Small intestine (tissue), 7 donors: ENCODE measurements at regions not wholly inside any gene's neighbourhood (a gene's known extent, or its start where the extent isn't known, plus 50 kb on each side); places are given as distances from the start of the nearest gene placed in this dataset.

Experiments used
- DNase-seq, 2 donors: peaks; one replicate each; pipeline versions ENCODE4 v3.0.0 to v3.0.0-alpha.2; 2013
- FAIRE-seq: peaks from 2 replicates; lab custom pipeline; 2012; peaks lifted over from hg19 to GRCh38; lab: Jason Lieb, UNC
- H3K27ac ChIP-seq, 3 donors: one replicate each; pipeline ENCODE4 v1.5.1; 2013; ENCODE audit warnings: low read length in 2 of 3, mild to moderate bottlenecking in 2 of 3, control low read depth in 1 of 3, inconsistent platforms in 1 of 3, low read depth in 1 of 3, moderate library complexity in 1 of 3
- H3K27me3 ChIP-seq, 3 donors: one replicate each; pipeline ENCODE4 v1.6.1; 2013; ENCODE audit warnings: low read length in 3 of 3, inconsistent platforms in 1 of 3; ENCODE audit not compliant: control insufficient read depth in 3 of 3, insufficient read depth in 3 of 3
- H3K36me3 ChIP-seq, 3 donors: one replicate each; pipeline ENCODE4 v1.6.1; 2013; ENCODE audit warnings: low read length in 3 of 3, inconsistent platforms in 1 of 3, low read depth in 1 of 3, mild to moderate bottlenecking in 1 of 3, moderate library complexity in 1 of 3; ENCODE audit not compliant: control insufficient read depth in 3 of 3, insufficient read depth in 2 of 3
- H3K4me1 ChIP-seq, 3 donors: one replicate each; pipeline ENCODE4 v1.6.1; 2013; ENCODE audit warnings: low read length in 2 of 3, inconsistent platforms in 1 of 3, low read depth in 1 of 3, mild to moderate bottlenecking in 1 of 3, moderate library complexity in 1 of 3; ENCODE audit not compliant: control insufficient read depth in 3 of 3, insufficient read depth in 2 of 3
- H3K4me3 ChIP-seq, 3 donors: one replicate each; pipeline ENCODE4 v1.5.1; 2013; ENCODE audit warnings: low read length in 3 of 3, control low read depth in 1 of 3, inconsistent platforms in 1 of 3, low read depth in 1 of 3, mild to moderate bottlenecking in 1 of 3, moderate library complexity in 1 of 3
- H3K9me3 ChIP-seq, 2 donors: one replicate each; pipeline ENCODE4 v1.6.1; 2013; ENCODE audit warnings: low read depth in 1 of 2, low read length in 1 of 2; ENCODE audit not compliant: control insufficient read depth in 2 of 2, insufficient read depth in 1 of 2
- WGBS, 3 donors: extraction: QIAGEN DNeasy Blood & Tissue Kit; methylation state at CpG; one replicate each; pipeline ENCODE4 v1.1.7; 2013; 5-methylcytosine and 5-hydroxymethylcytosine counted together
- donor health status: healthy with polysubstance abuse.
- donor health status: control.
- donor health status: control.
- donor health status: Bipolar disorder and iron deficiency.
- donor health status: healthy.

- 89 to 95% (median 91%) methylated on average over 2 of the region's 2 CpGs for WGBS, 3 donors
- FAIRE-seq (no peak), DNase-seq (no peak)
- no peaks in the 10 kb centered on the region for H3K4me1 ChIP-seq
- H3K9me3 ChIP-seq, result no peaks in the 10 kb centered on the region
- H3K36me3 ChIP-seq, result no peaks in the 10 kb centered on the region
- no peak overlapping the region for H3K27ac ChIP-seq
- no peaks in the 10 kb centered on the region for H3K27me3 ChIP-seq
- H3K4me3 ChIP-seq, result no peak overlapping the region
Measured at GRCh38 chr12:92312463-92312964, 166.9 kb upstream of the BTG1 start.

- WGBS, 3 donors, result 69 to 80% (median 75%) methylated on average over 5 of the region's 5 CpGs
- no peaks in the 10 kb centered on the region for H3K36me3 ChIP-seq
- H3K4me1 ChIP-seq, result no peaks in the 10 kb centered on the region
- FAIRE-seq (no peak), DNase-seq (no peak)
- H3K4me3 ChIP-seq, result no peak overlapping the region
- no peak overlapping the region for H3K27ac ChIP-seq
- no peaks in the 10 kb centered on the region for H3K27me3 ChIP-seq
- H3K9me3 ChIP-seq, result peaks cover 0 to 2% of the 10 kb centered on the region in 2 donors
Measured at GRCh38 chr12:92304371-92305055, 158.9 kb upstream of the BTG1 start.

- Histone ChIP-seq H3K27ac (no peak overlapping the region), H3K27me3 (no peaks in the 10 kb centered on the region), H3K36me3 (no peaks in the 10 kb centered on the region), H3K9me3 (peaks cover 0 to 6% of the 10 kb centered on the region in 2 donors), H3K4me1 (peaks cover 0 to 13% (median 0%) of the 10 kb centered on the region in 3 donors), H3K4me3 (no peak overlapping the region)
- FAIRE-seq (no peak), DNase-seq (no peak)
- WGBS, 3 donors, result 98 to 99% (median 98%) methylated on average over 4 of the region's 4 CpGs
Measured at GRCh38 chr12:92302041-92302829, 156.6 kb upstream of the BTG1 start.

DNA sequence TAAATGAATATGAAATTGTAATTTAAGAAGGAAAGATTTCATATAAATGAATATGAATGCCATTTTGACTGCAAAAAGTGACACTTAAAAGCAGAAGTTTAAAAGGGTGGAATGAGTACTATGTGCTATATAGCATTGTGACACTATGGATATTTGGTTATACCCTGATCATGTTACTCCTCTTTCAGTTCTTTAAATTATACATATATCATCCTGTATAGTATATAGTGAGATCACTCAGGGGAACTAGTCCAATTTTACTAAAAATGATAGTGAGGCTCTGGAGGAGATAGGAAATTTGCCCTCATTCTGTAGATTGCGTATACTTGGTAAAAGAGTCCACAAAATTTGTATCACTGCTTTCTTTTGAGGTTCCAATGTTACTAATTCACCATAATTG, 155.7 kb upstream of the BTG1 start:
- Histone ChIP-seq H3K9me3 (peaks cover 0 to 6% of the 10 kb centered on the region in 2 donors), H3K4me1 (peaks cover 0 to 13% (median 0%) of the 10 kb centered on the region in 3 donors), H3K27ac (no peak overlapping the region), H3K36me3 (no peaks in the 10 kb centered on the region), H3K4me3 (no peak overlapping the region), H3K27me3 (no peaks in the 10 kb centered on the region)
- WGBS, 3 donors, result 96 to 98% (median 97%) methylated on average over 1 of the region's 1 CpG
- DNase-seq (no peak), FAIRE-seq (no peak)

- no peak for DNase-seq
- H3K27me3 ChIP-seq, result no peaks in the 10 kb centered on the region
- H3K9me3 ChIP-seq, result peaks cover 0 to 6% of the 10 kb centered on the region in 2 donors
- 98 to 100% (median 99%) methylated on average over 2 of the region's 2 CpGs for WGBS, 3 donors
- no peaks in the 10 kb centered on the region for H3K36me3 ChIP-seq
- peaks cover 0 to 13% (median 0%) of the 10 kb centered on the region in 3 donors for H3K4me1 ChIP-seq
- H3K4me3 ChIP-seq, result no peak overlapping the region
- FAIRE-seq, result no peak
- no peak overlapping the region for H3K27ac ChIP-seq
Measured at GRCh38 chr12:92300777-92301176, 155.1 kb upstream of the BTG1 start.

DNA sequence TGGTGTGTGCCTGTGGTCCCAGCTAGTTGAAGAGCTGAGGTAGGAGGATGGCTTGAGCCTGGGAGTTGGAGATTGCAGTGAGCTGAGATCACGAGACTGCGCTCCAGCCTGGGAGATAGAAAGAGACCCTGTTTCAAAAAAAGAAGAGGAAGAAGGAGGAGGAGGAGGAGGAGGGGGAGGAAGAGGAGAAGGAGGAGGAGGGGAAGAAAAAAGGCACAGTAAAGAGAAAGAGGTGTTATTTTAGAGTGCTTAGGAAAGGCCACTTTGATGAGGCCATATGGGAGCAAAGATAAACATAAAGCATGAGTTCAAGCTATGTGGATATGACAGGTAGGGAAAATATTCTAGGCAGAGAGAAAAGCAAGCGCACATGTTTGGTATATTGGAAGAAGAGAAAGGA, 154.1 kb upstream of the BTG1 start:
- Histone ChIP-seq H3K27me3 (no peaks in the 10 kb centered on the region), H3K4me3 (no peak overlapping the region), H3K4me1 (peaks cover 0 to 13% (median 0%) of the 10 kb centered on the region in 3 donors), H3K9me3 (peaks cover 0 to 6% of the 10 kb centered on the region in 2 donors), H3K27ac (no peak overlapping the region), H3K36me3 (no peaks in the 10 kb centered on the region)
- no peak for DNase-seq
- 92 to 96% (median 96%) methylated on average over 3 of the region's 3 CpGs for WGBS, 3 donors
- no peak for FAIRE-seq

DNA sequence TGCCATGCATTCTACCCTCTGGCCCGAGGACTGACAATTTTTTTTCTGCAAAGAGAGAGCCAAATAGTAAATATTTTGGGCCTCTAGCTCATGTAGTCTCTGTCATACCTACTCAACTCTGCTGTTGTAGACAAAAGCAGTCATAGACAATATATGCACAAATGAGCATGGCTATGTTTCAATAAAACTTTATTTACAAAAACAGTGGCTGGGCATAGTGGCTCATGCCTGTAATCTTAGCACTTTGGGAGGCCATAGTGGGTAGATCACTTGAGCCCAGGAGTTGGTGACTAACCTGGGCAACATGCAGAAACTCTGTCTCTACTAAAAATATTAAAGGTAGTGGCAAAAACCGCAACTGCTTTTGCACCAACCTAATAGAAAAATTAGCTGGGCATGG, 153.7 kb upstream of the BTG1 start:
- Histone ChIP-seq H3K9me3 (peaks cover 0 to 6% of the 10 kb centered on the region in 2 donors), H3K4me1 (peaks cover 0 to 13% (median 0%) of the 10 kb centered on the region in 3 donors), H3K27me3 (no peaks in the 10 kb centered on the region), H3K4me3 (no peak overlapping the region), H3K27ac (no peak overlapping the region), H3K36me3 (no peaks in the 10 kb centered on the region)
- WGBS, 3 donors, result 71 to 92% (median 92%) methylated on average over 2 of the region's 2 CpGs
- no peak for DNase-seq
- FAIRE-seq, result no peak

GRCh38 chr12:92297932-92298696, 152.5 kb upstream of the BTG1 start:
- 63 to 76% (median 76%) methylated on average over 8 of the region's 8 CpGs for WGBS, 3 donors
- Histone ChIP-seq H3K27ac (peak overlapping the region in 2 of 3 donors; percentile 36 to 39), H3K27me3 (no peaks in the 10 kb centered on the region), H3K36me3 (no peaks in the 10 kb centered on the region), H3K4me1 (peaks cover 0 to 13% (median 0%) of the 10 kb centered on the region in 3 donors), H3K4me3 (no peak overlapping the region), H3K9me3 (peaks cover 0 to 6% of the 10 kb centered on the region in 2 donors)
- FAIRE-seq, result no peak
- DNase-seq, result peak; percentile 55 to 64
